GM03348 (cell line): ENCODE measurements at regions not wholly inside any gene's neighbourhood (a gene's known extent, or its start where the extent isn't known, plus 50 kb on each side); places are given as distances from the start of the nearest gene placed in this dataset.
"Not testable (repeated sequence)": the region's sequence is repeated elsewhere in the genome, so short reads cannot be mapped to it uniquely, and the experiment has no call there.

Source experiments
- DNase-seq: peaks from one replicate; pipeline ENCODE4 v3.0.0; 2012; ENCODE audit warnings: low spot score

- peak; percentile 66 for DNase-seq
Observed at GRCh38 chr4:126851391-126851790, 781.4 kb upstream of the INTU start.

GRCh38 chr4:126853715-126854114, 779.0 kb upstream of the INTU start:
- DNase-seq: no peak

GRCh38 chr4:126856906-126857305, 775.9 kb upstream of the INTU start:
- DNase-seq: no peak

GRCh38 chr4:126859314-126859713, 773.4 kb upstream of the INTU start:
- DNase-seq: no peak

GRCh38 chr4:126859872-126860271, 772.9 kb upstream of the INTU start:
- DNase-seq: no peak

- no peak for DNase-seq
Observed at GRCh38 chr4:126860308-126860707, 772.4 kb upstream of the INTU start.

GRCh38 chr4:126869967-126870366, 762.8 kb upstream of the INTU start:
- no peak for DNase-seq

GRCh38 chr4:126871810-126872209, 760.9 kb upstream of the INTU start:
- DNase-seq: no peak

- no peak for DNase-seq
Observed at GRCh38 chr4:126874533-126874932, 758.2 kb upstream of the INTU start.

GRCh38 chr4:126888968-126889367, 743.8 kb upstream of the INTU start:
- peak; percentile 49 for DNase-seq

- DNase-seq: no peak
Observed at GRCh38 chr4:126890383-126890782, 742.4 kb upstream of the INTU start.

GRCh38 chr4:126890994-126891393, 741.8 kb upstream of the INTU start:
- DNase-seq: peak; percentile 13

GRCh38 chr4:126894963-126895362, 737.8 kb upstream of the INTU start:
- DNase-seq: no peak

- DNase-seq: no peak
Observed at GRCh38 chr4:126895988-126896570, 736.7 kb upstream of the INTU start.

GRCh38 chr4:126897038-126897437, 735.7 kb upstream of the INTU start:
- no peak for DNase-seq

- no peak for DNase-seq
Observed at GRCh38 chr4:126898815-126899214, 733.9 kb upstream of the INTU start.

- peak; percentile 76 for DNase-seq
Observed at GRCh38 chr4:126899331-126899801, 733.4 kb upstream of the INTU start.

- no peak for DNase-seq
Observed at GRCh38 chr4:126906466-126906865, 726.3 kb upstream of the INTU start.

GRCh38 chr4:126907389-126907788, 725.4 kb upstream of the INTU start:
- DNase-seq: no peak

- DNase-seq: peak; percentile 13
Observed at GRCh38 chr4:126916049-126916625, 716.6 kb upstream of the INTU start.

- DNase-seq: peak; percentile 47
Observed at GRCh38 chr4:126916626-126917140, 716.1 kb upstream of the INTU start.

GRCh38 chr4:126922328-126922938, 710.3 kb upstream of the INTU start:
- DNase-seq: not testable (repeated sequence)

GRCh38 chr4:126924237-126924636, 708.5 kb upstream of the INTU start:
- DNase-seq: no peak
